GM19328 (cell line): ENCODE measurements at regions not wholly inside any gene's neighbourhood (a gene's known extent, or its start where the extent isn't known, plus 50 kb on each side); places are given as distances from the start of the nearest gene placed in this dataset.
"Not testable (repeated sequence)": the region's sequence is repeated elsewhere in the genome, so short reads cannot be mapped to it uniquely, and the experiment has no call there.

Source experiments
- ATAC-seq: cut with Tn5 transposase; IDR thresholded peaks from one replicate; pipeline ENCODE4 v1.9.1; 2021; ENCODE audit warnings: mild to moderate bottlenecking, moderate library complexity; ENCODE audit not compliant: unreplicated experiment

DNA sequence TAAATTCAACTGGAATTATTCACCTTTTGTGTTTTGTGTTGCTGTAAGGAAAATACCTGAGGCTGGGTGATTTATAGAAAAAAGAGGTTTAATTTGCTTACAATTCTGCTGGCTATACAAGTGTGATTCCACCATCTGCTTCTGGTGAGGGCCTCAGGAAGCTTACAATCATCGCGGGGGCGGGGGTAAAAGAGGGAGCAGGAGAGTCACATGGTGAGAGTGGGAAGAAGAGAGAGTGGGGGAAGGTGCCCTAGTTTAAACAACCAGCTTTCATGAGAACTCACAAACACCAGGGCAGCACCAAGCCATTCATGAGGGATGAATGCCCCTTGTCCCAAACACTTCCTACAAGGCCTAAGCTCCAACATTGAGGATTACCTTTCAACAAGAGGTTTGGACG is 760.7 kb upstream of the PCDH9 start:
- no peak for ATAC-seq

GRCh38 chr13:67986234-67986633 is 756.1 kb upstream of the PCDH9 start:
- no peak for ATAC-seq

GRCh38 chr13:67977066-67977465 is 746.9 kb upstream of the PCDH9 start:
- no peak for ATAC-seq

GRCh38 chr13:67971291-67971690 is 741.2 kb upstream of the PCDH9 start:
- ATAC-seq: no peak

DNA sequence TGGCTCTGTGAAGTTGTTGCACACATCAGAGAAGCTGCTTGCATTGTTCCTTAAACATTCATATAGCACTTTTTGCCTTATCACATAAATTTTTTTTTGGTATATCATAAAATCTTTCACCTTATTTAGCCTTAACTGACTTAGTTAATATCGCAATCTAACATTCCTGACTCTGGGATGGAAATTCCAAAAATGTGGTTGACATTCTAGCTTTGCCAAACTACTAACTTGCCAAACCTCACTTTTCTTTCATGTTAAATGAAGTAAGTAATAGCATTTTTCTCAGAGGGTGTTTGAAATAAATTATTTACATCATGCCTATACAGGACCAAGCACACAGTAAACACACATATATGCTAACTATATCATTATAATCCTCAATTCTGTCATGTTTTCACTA is 736.9 kb upstream of the PCDH9 start:
- ATAC-seq: no peak

DNA sequence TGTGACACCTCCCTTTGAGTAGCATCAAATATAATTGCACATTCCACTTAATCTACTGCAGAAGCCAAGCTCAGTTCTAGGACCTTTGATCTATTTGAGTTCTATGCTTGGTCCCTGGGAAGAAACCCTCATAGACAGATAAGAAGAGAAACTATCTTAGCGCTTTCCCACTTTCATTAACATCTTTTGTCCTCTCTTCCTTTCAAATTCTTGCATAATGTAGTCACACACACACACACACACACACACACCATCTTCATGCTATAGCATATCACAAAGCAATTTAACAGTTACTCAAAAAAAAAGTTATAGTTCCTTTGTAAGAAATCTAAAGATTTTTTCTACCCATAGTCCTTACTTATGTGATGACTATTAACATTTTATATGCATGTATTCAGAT is 735.9 kb upstream of the PCDH9 start:
- ATAC-seq: no peak

GRCh38 chr13:67964986-67965385 is 734.9 kb upstream of the PCDH9 start:
- ATAC-seq: no peak

GRCh38 chr13:67964091-67964490 is 734.0 kb upstream of the PCDH9 start:
- ATAC-seq: no peak

DNA sequence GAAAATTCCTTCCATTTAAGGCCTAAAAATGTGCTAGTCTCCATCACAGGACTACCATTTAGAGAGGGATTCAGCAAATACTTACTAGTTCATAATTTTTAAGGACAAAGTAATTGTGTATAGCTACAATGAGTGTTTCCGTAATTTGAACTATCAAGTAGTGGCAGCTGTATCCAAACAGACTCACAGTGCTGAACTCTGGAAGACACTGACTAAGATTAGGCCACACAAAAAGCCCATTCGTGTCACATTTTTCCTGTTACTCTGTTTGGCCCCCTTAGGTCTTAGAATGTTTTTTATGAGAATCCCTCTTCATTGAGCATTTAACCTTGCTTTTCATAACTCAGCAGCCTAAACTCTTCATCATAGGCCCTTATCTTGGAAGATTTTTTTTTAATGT is 731.2 kb upstream of the PCDH9 start:
- no peak for ATAC-seq

DNA sequence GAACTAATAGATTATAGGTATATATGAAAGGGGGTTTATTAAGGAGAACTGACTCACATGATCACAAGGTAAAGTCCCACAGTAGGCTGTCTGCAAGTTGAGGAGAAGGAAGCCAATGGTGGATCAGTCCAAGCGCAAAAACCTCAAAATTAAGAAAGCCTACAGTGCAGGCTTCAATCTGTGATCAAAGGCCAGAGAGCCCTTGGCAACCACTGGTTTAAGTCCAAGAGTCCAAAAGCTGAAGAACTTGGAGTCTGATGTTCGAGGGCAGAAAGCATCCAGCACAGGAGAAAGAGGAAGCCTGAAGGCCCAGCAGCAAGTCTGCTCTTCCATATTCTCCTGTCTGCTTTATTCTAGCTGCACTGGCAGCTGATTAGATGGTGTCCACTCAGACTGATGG is 721.3 kb upstream of the PCDH9 start:
- ATAC-seq: no peak

- no peak for ATAC-seq
These were observed 720.5 kb upstream of the PCDH9 start for GRCh38 chr13:67950603-67951002.

DNA sequence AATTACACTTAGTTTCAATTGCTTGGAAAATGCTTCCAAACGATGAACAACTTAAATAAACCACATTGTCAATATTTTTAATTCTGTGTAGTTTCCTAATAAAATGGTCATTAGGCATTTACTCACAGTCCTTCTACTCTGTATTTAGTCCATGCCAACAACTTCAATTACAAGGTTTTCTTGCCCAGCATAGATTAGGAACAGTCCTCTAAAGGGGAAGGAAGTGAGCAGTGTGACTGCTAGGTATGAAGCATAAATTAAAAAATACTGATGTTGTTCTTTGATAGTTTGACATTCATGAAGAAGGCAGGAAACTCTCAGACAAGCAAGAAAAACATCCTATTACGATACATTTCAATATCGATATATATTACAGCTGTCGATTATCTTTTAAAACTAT is 716.0 kb upstream of the PCDH9 start:
- ATAC-seq: no peak

DNA sequence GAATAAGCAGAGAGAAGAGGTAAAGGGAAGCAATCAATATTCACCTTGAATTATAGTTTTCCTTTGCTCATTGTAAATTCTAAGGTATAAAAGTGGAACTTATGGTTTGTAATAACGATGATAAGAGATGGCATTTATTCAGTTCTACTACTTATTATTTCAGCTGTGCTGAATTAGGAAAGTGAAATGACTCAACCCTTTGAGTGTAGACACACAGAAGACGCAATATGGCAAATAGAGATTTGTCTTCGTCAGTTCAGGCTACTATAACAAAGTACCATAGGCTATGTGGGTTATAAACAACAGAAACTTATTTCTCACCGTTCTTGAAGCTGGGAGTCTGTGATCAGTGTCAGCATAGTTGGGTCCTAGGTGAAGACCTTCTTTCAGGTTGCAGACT is 713.0 kb upstream of the PCDH9 start:
- no peak for ATAC-seq

GRCh38 chr13:67935626-67936025 is 705.5 kb upstream of the PCDH9 start:
- ATAC-seq: no peak

DNA sequence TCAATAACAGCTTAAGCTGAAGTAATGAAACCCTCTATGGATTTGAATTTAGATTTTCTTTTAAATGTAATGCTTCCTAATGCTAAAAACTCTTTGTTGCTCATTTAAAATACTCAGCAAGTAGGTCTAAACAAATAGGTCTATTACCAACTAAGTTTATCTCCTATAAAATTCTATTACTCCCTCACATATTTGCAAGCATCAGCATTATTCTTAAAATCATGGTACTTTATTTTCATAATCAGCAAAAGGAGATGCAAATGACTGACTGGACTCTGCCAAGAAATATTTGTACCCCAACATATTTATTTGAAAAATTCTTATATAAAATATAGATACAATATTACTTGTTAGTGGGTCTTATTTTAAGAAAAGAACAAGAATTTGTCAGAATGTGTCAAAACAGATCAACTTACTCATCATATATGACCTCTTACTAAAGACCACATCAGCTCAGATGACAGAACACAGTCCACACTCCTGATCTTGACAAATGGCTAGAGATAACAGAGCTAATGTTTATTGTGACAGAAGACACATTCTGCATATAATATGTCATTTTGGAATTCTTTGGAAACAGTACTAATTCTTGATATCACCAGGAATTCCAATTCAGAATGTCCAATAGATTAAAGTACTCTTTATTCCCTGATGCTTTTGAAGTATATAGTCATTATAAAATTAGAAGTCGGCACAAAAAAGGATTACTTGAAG is 704.6 kb upstream of the PCDH9 start:
- no peak for ATAC-seq

GRCh38 chr13:67932991-67933390 is 702.9 kb upstream of the PCDH9 start:
- no peak for ATAC-seq

DNA sequence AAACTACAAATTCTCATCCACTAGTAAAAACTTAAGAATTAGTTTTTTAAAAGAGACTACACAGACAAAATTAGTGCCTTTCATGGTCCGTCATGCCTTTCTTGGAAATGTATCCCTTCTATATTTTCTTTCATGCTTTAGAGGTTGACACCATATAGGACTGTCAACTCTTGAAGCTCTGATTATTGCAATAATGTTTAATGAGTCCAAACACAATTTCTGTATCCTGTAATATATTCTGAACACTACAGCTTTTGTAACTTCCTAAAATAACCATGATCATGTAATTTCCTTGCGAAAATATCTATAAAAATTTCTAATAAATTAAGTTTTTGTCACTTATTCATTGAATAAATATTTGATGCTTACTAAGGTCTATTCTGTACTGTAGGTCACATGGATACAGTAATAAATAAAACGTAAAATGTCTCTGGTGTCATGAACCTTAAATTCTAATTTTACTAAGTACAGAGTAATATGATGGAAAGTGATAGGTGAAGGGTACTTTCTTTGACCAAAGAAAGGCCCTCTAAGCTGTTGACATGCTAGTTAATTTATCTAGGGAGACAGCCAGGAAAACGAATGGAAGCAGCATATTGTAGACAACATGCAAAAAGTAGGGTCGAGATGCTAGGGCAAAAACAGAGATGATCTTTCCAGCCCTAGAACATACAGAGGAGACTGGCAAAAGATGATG is 687.3 kb upstream of the PCDH9 start:
- ATAC-seq: no peak

DNA sequence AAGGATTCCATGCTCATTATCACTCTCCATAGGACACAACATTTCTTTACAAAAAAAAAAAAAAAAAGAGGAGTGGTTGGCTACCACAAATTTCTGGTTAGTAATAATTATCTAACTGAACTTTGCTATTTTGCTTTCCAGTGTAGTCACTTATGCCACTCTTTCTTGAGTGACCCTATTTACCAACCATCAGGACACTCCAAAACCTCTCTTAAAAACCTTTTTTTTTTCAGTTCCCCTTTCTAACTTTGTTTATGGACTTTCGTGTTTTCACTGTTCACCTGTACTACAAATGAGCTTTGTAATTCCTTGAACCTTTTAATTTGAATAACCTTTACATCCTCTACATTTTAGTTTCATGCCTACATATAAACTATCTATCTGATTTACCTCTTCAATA is 686.5 kb upstream of the PCDH9 start:
- no peak for ATAC-seq

DNA sequence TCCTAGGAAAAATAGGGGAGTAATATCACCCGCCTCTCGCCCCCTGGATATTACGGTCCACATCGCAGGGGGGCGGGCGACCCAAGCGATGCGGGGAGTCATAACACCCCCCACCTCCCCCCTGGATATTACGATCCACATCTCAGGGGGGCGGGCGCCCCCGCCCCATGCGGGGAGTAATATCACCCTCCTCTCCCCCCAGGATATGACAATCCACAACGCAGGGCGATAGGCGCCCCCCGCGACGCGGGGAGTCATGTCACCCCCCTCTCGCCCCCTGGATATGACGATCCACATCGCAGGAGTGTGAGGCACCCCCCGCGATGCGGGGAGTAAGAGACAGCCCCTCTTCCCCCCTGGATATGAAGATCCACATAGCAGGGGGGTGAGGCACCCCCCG is 684.4 kb upstream of the PCDH9 start:
- ATAC-seq: no peak

DNA sequence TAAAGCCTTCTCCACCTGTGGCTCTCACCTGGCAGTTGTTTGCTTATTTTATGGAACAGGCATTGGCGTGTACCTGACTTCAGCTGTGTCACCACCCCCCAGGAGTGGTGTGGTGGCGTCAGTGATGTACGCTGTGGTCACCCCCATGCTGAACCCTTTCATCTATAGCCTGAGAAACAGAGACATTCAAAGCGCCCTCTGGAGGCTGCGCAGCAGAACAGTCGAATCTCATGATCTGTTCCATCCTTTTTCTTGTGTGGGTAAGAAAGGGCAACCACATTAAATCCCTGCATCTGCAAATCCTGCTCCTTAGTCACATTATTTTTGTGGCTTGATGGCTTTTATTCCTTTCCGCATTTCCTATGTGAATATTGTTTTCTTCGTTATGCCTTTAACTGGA is 672.8 kb upstream of the PCDH9 start:
- ATAC-seq: not testable (repeated sequence)

GRCh38 chr13:67880916-67881315 is 650.8 kb upstream of the PCDH9 start:
- no peak for ATAC-seq

DNA sequence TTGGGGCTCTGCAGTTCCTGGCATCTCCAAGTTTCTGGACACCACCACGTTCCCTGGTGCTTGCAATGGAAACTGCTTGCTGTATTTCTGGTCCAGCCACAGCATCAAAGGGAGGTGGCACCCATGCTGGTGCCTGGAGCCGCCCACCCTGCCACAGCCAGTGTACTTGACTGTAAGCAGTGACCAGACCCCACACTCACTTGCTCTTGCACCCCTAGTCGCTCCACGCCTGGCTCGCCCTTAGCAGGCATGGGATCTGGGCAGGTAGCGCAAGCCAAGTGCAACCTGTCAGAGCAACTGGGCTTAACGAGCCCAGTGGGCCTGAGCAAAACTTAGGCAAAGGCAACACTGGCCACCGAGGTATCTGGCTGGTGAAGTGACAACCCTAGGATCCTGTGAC is 648.2 kb upstream of the PCDH9 start:
- ATAC-seq: no peak

DNA sequence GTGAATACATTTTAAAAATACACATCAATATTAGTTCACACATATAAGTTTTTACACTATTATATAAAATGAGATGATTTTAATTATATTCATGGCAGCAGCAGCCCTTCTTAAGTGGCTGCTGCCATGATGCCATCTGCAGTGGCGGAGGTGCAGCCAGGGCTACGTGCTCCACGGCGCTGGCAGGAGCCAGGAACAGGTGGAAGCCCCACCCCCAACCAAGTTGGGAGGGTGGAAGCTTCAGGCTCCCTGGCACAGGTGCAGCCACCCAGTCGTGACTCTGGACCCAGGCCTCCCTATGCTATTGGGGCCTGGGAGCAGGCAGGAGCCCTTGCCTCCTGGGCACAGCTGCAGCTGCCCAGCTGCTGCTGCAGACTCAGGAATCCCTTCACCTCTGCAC is 646.9 kb upstream of the PCDH9 start:
- no peak for ATAC-seq
